Caco-2 (cell line): ENCODE measurements at regions not wholly inside any gene's neighbourhood (a gene's known extent, or its start where the extent isn't known, plus 50 kb on each side); places are given as distances from the start of the nearest gene placed in this dataset.

Experiments used
- BruUV-seq: library from RNA; stranded (reverse); fragments of 400-500 nt; replicated peaks from 2 replicates; lab custom pipeline; 2021; lab: Mats Ljungman, UMichigan
- CTCF ChIA-PET: fragments of 300-600 bp; sonication (Branson Sonifier 250); formaldehyde crosslinking; loops from one replicate; lab custom pipeline; 2022; ENCODE audit warnings: antibody characterized with exemption; lab: Charles Lee
- POLR2A ChIA-PET: fragments of 300-600 bp; sonication (Branson Sonifier 250); formaldehyde crosslinking; loops from one replicate; lab custom pipeline; 2022; ENCODE audit warnings: antibody characterized with exemption; lab: Charles Lee
- DNase-seq, 2 experiments: peaks; one replicate each; pipeline versions ENCODE4 v3.0.0 to v3.0.0-alpha.2; 2020 to 2022
- H3K27me3 ChIP-seq: replicated peaks from 2 replicates; pipeline ENCODE4 v1.6.0; 2011; ENCODE audit warnings: low read length; ENCODE audit not compliant: control insufficient read depth, insufficient read depth
- H3K36me3 ChIP-seq: 2 replicates; pipeline ENCODE4 v1.5.1; 2011; ENCODE audit warnings: low read length; ENCODE audit not compliant: control insufficient read depth, insufficient read depth
- H3K4me1 ChIP-seq: fragments of 250-450 bp; sonication (Bioruptor Pico); 2 replicates; pipeline ENCODE4 v1.5.1; 2020; ENCODE audit warnings: mild to moderate bottlenecking
- H3K4me3 ChIP-seq: 2 replicates; pipeline ENCODE4 v1.5.1; 2011; ENCODE audit warnings: low read depth, mild to moderate bottlenecking, control low read depth, low read length
- H3K9me3 ChIP-seq: fragments of 250-450 bp; sonication (Bioruptor Pico); 2 replicates; pipeline ENCODE4 v1.5.1; 2020; ENCODE audit warnings: mild to moderate bottlenecking, moderate library complexity
- H3K27ac Mint-ChIP-seq: one replicate; pipeline ENCODE4 v1.8.0; 2022; ENCODE audit warnings: mixed read lengths; ENCODE audit not compliant: unreplicated experiment
- H3K27me3 Mint-ChIP-seq: one replicate; pipeline ENCODE4 v1.8.0; 2022; ENCODE audit warnings: mixed read lengths; ENCODE audit not compliant: insufficient read depth, unreplicated experiment
- H3K36me3 Mint-ChIP-seq: one replicate; pipeline ENCODE4 v1.8.0; 2022; ENCODE audit warnings: mild to moderate bottlenecking, mixed read lengths; ENCODE audit not compliant: insufficient read depth, unreplicated experiment
- H3K4me1 Mint-ChIP-seq: one replicate; pipeline ENCODE4 v1.8.0; 2022; ENCODE audit warnings: low read depth, mixed read lengths; ENCODE audit not compliant: unreplicated experiment
- H3K4me3 Mint-ChIP-seq: one replicate; pipeline ENCODE4 v1.8.0; 2022; ENCODE audit warnings: mild to moderate bottlenecking, moderate library complexity, mixed read lengths; ENCODE audit not compliant: unreplicated experiment
- H3K9me3 Mint-ChIP-seq: one replicate; pipeline ENCODE4 v1.8.0; 2022; ENCODE audit warnings: mixed read lengths; ENCODE audit not compliant: unreplicated experiment
- intact Hi-C: fragments of 100-400 bp; cut with micrococcal nuclease; formaldehyde crosslinking; loops from one replicate; pipeline ENCODE4 v1.10.0; 2022; ENCODE audit not compliant: unreplicated experiment
- TF ChIP-seq, protein P1 (sequence below), 2 experiments: fragments of 200-600 bp in 1 of 2; IDR thresholded peaks; 1 replicate in 1 of 2; 2 replicates in 1 of 2; pipeline versions ENCODE4 v1.5.1 to v1.8.0; 2011 to 2022; ENCODE audit warnings: antibody characterized with exemption in 1 of 2, control low read depth in 1 of 2, inconsistent platforms in 1 of 2, low read depth in 1 of 2, low read length in 1 of 2, mild to moderate bottlenecking in 1 of 2, moderate library complexity in 1 of 2; ENCODE audit not compliant: insufficient read depth in 1 of 2, severe bottlenecking in 1 of 2, unreplicated experiment in 1 of 2

GRCh38 chr3:72238801-72239200, 453.9 kb upstream of the PROK2 start:
- no peak for DNase-seq
- H3K4me1 ChIP-seq, result no peaks in the 10 kb centered on the region
- peaks cover 7% of the 10 kb centered on the region for H3K27me3 Mint-ChIP-seq
- peaks cover 9% of the 10 kb centered on the region for H3K9me3 Mint-ChIP-seq
- CTCF ChIA-PET, result no interaction called here
- no TSS peak for BruUV-seq
- H3K4me1 Mint-ChIP-seq, result no peaks in the 10 kb centered on the region
- H3K36me3 ChIP-seq, result no peaks in the 10 kb centered on the region
- no peaks in the 10 kb centered on the region for H3K36me3 Mint-ChIP-seq
- no peak overlapping the region for H3K4me3 ChIP-seq
- H3K27me3 ChIP-seq, result no peaks in the 10 kb centered on the region
- POLR2A ChIA-PET, result no interaction called here
- no peak overlapping the region for H3K4me3 Mint-ChIP-seq
- intact Hi-C loops, result no loop called here
- H3K27ac Mint-ChIP-seq, result no peak overlapping the region
- TF ChIP-seq, protein P1, sequence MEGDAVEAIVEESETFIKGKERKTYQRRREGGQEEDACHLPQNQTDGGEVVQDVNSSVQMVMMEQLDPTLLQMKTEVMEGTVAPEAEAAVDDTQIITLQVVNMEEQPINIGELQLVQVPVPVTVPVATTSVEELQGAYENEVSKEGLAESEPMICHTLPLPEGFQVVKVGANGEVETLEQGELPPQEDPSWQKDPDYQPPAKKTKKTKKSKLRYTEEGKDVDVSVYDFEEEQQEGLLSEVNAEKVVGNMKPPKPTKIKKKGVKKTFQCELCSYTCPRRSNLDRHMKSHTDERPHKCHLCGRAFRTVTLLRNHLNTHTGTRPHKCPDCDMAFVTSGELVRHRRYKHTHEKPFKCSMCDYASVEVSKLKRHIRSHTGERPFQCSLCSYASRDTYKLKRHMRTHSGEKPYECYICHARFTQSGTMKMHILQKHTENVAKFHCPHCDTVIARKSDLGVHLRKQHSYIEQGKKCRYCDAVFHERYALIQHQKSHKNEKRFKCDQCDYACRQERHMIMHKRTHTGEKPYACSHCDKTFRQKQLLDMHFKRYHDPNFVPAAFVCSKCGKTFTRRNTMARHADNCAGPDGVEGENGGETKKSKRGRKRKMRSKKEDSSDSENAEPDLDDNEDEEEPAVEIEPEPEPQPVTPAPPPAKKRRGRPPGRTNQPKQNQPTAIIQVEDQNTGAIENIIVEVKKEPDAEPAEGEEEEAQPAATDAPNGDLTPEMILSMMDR (IDR thresholded peaks at IDR 0.05; ENCODE audit: insufficient read depth in 1 of 2, low read depth in 1 of 2, low read length in 1 of 2, severe bottlenecking in 1 of 2, unreplicated experiment in 1 of 2), result no peak
- no peaks in the 10 kb centered on the region for H3K9me3 ChIP-seq

GRCh38 chr3:72238010-72238691, 453.2 kb upstream of the PROK2 start:
- H3K4me1 ChIP-seq, result no peaks in the 10 kb centered on the region
- Mint-ChIP-seq H3K27ac (no peak overlapping the region), H3K9me3 (peaks cover 9% of the 10 kb centered on the region), H3K36me3 (no peaks in the 10 kb centered on the region), H3K4me3 (no peak overlapping the region), H3K4me1 (no peaks in the 10 kb centered on the region), H3K27me3 (peaks cover 7% of the 10 kb centered on the region)
- no peaks in the 10 kb centered on the region for H3K27me3 ChIP-seq
- BruUV-seq, result no TSS peak
- no peak for DNase-seq
- ChIA-PET POLR2A (no interaction called here), CTCF (no interaction called here)
- intact Hi-C loops, result no loop called here
- H3K9me3 ChIP-seq, result no peaks in the 10 kb centered on the region
- no peak overlapping the region for H3K4me3 ChIP-seq
- TF ChIP-seq, protein P1 (IDR thresholded peaks at IDR 0.05; ENCODE audit: insufficient read depth in 1 of 2, low read depth in 1 of 2, low read length in 1 of 2, severe bottlenecking in 1 of 2, unreplicated experiment in 1 of 2), result no peak
- no peaks in the 10 kb centered on the region for H3K36me3 ChIP-seq

GRCh38 chr3:72237679-72238009, 452.7 kb upstream of the PROK2 start:
- H3K4me3 Mint-ChIP-seq, result no peak overlapping the region
- peaks cover 9% of the 10 kb centered on the region for H3K27me3 Mint-ChIP-seq
- ChIA-PET POLR2A (no interaction called here), CTCF (no interaction called here)
- H3K36me3 Mint-ChIP-seq, result no peaks in the 10 kb centered on the region
- H3K9me3 Mint-ChIP-seq, result peaks cover 9% of the 10 kb centered on the region
- intact Hi-C loops, result no loop called here
- Histone ChIP-seq H3K27me3 (no peaks in the 10 kb centered on the region), H3K9me3 (no peaks in the 10 kb centered on the region), H3K4me3 (no peak overlapping the region), H3K36me3 (no peaks in the 10 kb centered on the region), H3K4me1 (no peaks in the 10 kb centered on the region)
- H3K4me1 Mint-ChIP-seq, result no peaks in the 10 kb centered on the region
- TF ChIP-seq, protein P1 (IDR thresholded peaks at IDR 0.05; ENCODE audit: insufficient read depth in 1 of 2, low read depth in 1 of 2, low read length in 1 of 2, severe bottlenecking in 1 of 2, unreplicated experiment in 1 of 2), result no peak
- no TSS peak for BruUV-seq
- no peak overlapping the region for H3K27ac Mint-ChIP-seq
- DNase-seq, result no peak
